ENCODE measurements at regions not wholly inside any gene's neighbourhood (a gene's known extent, or its start where the extent isn't known, plus 50 kb on each side); places are given as distances from the start of the nearest gene placed in this dataset.

GRCh38 chr10:93198401-93199131 lies 124.9 kb downstream of the CYP26A1 start:
- TF ChIP-seq CTCF (IDR thresholded peaks at IDR 0.05), result no peak
- no peak for TF ChIP-seq POLR2A (IDR thresholded peaks at IDR 0.05)
- TF ChIP-seq POLR2AphosphoS5 (IDR thresholded peaks at IDR 0.05), result no peak

Data from breast epithelium (tissue), 3 donors.